ENCODE measurements at regions not wholly inside any gene's neighbourhood (a gene's known extent, or its start where the extent isn't known, plus 50 kb on each side); places are given as distances from the start of the nearest gene placed in this dataset.

- no peak for TF ChIP-seq POLR2A (IDR thresholded peaks at IDR 0.05; ENCODE audit: low read depth, low read length)
- FAIRE-seq, result peak; percentile 92
- no peak for DNase-seq (ENCODE audit: insufficient read length, low spot score)
Measured at GRCh38 chr7:20507157-20507556, 108.3 kb upstream of the ABCB5 start.

GRCh38 chr7:20508109-20508508 lies 107.4 kb upstream of the ABCB5 start:
- peak; percentile 98 for FAIRE-seq
- DNase-seq (ENCODE audit: insufficient read length, low spot score), result no peak
- no peak for TF ChIP-seq POLR2A (IDR thresholded peaks at IDR 0.05; ENCODE audit: low read depth, low read length)

- no peak for TF ChIP-seq POLR2A (IDR thresholded peaks at IDR 0.05; ENCODE audit: low read depth, low read length)
- no peak for FAIRE-seq
Measured at GRCh38 chr7:20509892-20510572, 105.4 kb upstream of the ABCB5 start.

DNA sequence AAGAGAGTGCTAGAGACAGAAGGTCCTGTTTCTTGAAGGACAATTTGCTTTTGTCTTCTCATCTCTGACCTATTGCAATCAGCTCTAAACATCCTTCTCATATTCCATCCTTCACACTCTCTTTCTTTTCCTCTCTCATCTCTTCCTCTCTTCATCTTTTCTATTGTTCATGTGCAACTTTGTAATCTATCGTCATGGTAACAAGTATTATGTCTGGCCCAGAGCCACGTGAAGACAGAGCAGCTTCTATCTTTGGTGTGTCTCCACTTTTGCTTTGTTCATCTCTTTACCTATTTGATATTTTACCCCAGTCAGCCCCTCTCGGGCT lies 104.9 kb upstream of the ABCB5 start:
- FAIRE-seq, result peak; percentile 67
- no peak for TF ChIP-seq POLR2A (IDR thresholded peaks at IDR 0.05; ENCODE audit: low read depth, low read length)
- DNase-seq (ENCODE audit: insufficient read length, low spot score), result no peak

More at GRCh38 chr7:20509892-20510572, 105.4 kb upstream of the ABCB5 start:
- no peak for DNase-seq (ENCODE audit: insufficient read length, low spot score)

GRCh38 chr7:20513341-20513740 lies 102.1 kb upstream of the ABCB5 start:
- no peak for TF ChIP-seq POLR2A (IDR thresholded peaks at IDR 0.05; ENCODE audit: low read depth, low read length)
- no peak for FAIRE-seq

GRCh38 chr7:20513897-20514296 lies 101.6 kb upstream of the ABCB5 start:
- no peak for FAIRE-seq
- no peak for DNase-seq (ENCODE audit: insufficient read length, low spot score)
- TF ChIP-seq POLR2A (IDR thresholded peaks at IDR 0.05; ENCODE audit: low read depth, low read length), result no peak

More at GRCh38 chr7:20513341-20513740, 102.1 kb upstream of the ABCB5 start:
- no peak for DNase-seq (ENCODE audit: insufficient read length, low spot score)

GRCh38 chr7:20514364-20514763 lies 101.1 kb upstream of the ABCB5 start:
- no peak for TF ChIP-seq POLR2A (IDR thresholded peaks at IDR 0.05; ENCODE audit: low read depth, low read length)
- peak; percentile 100 for FAIRE-seq
- DNase-seq (ENCODE audit: insufficient read length, low spot score), result peak; percentile 27

GRCh38 chr7:20519645-20520044 lies 95.8 kb upstream of the ABCB5 start:
- DNase-seq (ENCODE audit: insufficient read length, low spot score) (no peak), FAIRE-seq (peak; percentile 41)
- no peak for TF ChIP-seq POLR2A (IDR thresholded peaks at IDR 0.05; ENCODE audit: low read depth, low read length)

DNA sequence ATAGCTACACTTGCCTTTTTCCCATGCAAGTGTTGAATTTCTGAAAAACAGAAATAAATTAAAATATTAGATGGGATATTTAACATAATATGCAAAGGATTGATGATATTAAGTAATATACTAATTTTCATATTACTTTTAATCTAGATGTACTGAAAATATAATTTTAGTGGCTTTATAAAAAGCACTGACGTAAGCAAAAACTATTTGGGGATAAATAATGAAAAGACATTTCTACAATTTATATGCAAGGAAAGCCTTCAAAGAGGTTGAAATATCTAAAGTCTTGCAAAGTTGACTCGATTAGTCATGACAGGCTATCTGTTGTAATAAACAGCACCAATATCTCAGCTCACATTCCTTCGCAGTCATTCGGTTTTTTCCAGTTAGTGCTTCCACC lies 94.9 kb upstream of the ABCB5 start:
- DNase-seq (ENCODE audit: insufficient read length, low spot score), result no peak
- no peak for TF ChIP-seq POLR2A (IDR thresholded peaks at IDR 0.05; ENCODE audit: low read depth, low read length)
- FAIRE-seq, result peak; percentile 80

DNA sequence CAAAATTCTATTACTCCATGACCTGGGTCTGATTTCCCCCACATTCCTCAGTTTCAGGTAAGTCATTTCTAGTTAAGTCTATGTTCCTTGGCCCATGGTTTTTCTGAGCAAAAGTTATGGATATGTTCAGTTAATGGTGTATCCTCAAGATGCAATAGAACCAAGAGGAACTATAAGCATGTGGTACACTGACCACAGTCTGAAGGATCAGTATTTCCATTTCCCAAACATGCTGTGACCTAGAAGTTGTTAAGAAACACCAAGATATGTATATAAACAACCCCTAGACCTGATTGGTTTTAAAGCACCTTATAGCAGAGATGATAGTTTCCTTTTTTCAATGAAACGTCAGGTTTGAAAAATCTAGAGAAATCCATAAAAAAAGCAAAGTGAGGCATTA lies 94.2 kb upstream of the ABCB5 start:
- no peak for TF ChIP-seq POLR2A (IDR thresholded peaks at IDR 0.05; ENCODE audit: low read depth, low read length)
- DNase-seq (ENCODE audit: insufficient read length, low spot score) (no peak), FAIRE-seq (peak; percentile 6)

- no peak for TF ChIP-seq POLR2A (IDR thresholded peaks at IDR 0.05; ENCODE audit: low read depth, low read length)
- FAIRE-seq (peak; percentile 75), DNase-seq (ENCODE audit: insufficient read length, low spot score) (no peak)
Measured at GRCh38 chr7:20529260-20529659, 86.2 kb upstream of the ABCB5 start.

DNA sequence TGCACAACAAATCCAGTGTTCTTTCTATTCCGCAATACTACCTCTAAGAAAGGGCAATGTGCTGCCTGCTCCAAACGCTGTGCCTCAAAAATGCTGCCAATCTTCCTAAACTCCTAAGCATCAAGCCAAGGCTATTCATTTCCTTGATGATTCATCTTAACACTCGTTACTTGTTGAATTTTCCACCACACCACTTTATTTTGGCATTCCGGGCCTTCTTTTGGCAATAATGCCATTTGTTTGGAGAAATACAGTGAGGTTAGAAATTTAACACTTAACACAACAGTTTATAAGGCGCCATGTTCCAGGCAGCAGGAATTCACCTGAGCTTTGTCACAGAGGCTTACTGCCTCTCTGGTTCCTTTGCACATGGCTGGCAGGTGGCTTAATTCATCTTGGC lies 82.6 kb upstream of the ABCB5 start:
- DNase-seq (ENCODE audit: insufficient read length, low spot score), result no peak
- no peak for TF ChIP-seq POLR2A (IDR thresholded peaks at IDR 0.05; ENCODE audit: low read depth, low read length)
- peak; percentile 98 for FAIRE-seq

GRCh38 chr7:20534543-20534942 lies 80.9 kb upstream of the ABCB5 start:
- TF ChIP-seq POLR2A (IDR thresholded peaks at IDR 0.05; ENCODE audit: low read depth, low read length), result no peak
- DNase-seq (ENCODE audit: insufficient read length, low spot score) (no peak), FAIRE-seq (peak; percentile 78)

- no peak for TF ChIP-seq POLR2A (IDR thresholded peaks at IDR 0.05; ENCODE audit: low read depth, low read length)
- FAIRE-seq (peak; percentile 84), DNase-seq (ENCODE audit: insufficient read length, low spot score) (no peak)
Measured at GRCh38 chr7:20535541-20535940, 79.9 kb upstream of the ABCB5 start.

- FAIRE-seq, result peak; percentile 95
- TF ChIP-seq POLR2A (IDR thresholded peaks at IDR 0.05; ENCODE audit: low read depth, low read length), result no peak
- no peak for DNase-seq (ENCODE audit: insufficient read length, low spot score)
Measured at GRCh38 chr7:20539201-20539600, 76.3 kb upstream of the ABCB5 start.
